ENCODE measurements at regions not wholly inside any gene's neighbourhood (a gene's known extent, or its start where the extent isn't known, plus 50 kb on each side); places are given as distances from the start of the nearest gene placed in this dataset.

DNA sequence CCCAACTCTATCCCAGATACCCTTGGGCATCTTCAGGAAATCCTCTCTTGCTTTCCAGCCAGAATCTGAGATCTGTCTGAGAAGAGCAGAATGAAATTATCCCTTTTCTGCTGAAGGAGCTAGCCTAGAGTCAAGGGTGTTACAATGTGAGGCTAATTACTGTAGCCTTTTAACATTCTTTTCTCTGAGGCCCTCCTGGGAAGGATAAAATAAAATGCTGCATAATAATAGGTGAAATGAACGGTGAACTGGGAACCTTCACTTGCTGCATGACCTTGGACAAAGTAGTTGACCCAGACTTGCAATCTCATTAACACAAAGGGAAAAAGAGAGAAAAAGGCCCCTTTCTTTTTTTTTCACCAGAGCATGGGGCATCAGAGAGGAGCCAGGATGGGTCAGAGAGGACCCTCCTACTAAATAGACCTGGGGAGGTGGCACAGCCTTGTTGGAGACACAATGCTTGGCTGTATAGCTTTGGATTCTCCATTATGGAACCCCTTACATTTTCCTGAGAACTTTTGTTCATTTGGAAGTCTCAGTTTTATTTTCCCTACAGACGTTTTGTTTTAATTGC lies 137.0 kb upstream of the LIPC start:
- DNase-seq (ENCODE audit: low read depth): no peak
- Histone ChIP-seq H3K36me3 (ENCODE audit: control insufficient read depth, insufficient read depth, low read length) (no peaks in the 10 kb centered on the region), H3K4me3 (ENCODE audit: low read depth, low read length) (no peak overlapping the region), H3K27me3 (ENCODE audit: control insufficient read depth, insufficient read depth, low read length) (peaks cover 2% of the 10 kb centered on the region; the same call in 1 of the 2 replicates)
- POLR2A ChIA-PET: no interaction called here
- CTCF ChIA-PET: interaction anchor here (0.6 kb wide), 1 partner anchor 14 kb away, joined by 3 read pairs; no protein-coding TSS in a partner anchor
- TF ChIP-seq, protein P1, sequence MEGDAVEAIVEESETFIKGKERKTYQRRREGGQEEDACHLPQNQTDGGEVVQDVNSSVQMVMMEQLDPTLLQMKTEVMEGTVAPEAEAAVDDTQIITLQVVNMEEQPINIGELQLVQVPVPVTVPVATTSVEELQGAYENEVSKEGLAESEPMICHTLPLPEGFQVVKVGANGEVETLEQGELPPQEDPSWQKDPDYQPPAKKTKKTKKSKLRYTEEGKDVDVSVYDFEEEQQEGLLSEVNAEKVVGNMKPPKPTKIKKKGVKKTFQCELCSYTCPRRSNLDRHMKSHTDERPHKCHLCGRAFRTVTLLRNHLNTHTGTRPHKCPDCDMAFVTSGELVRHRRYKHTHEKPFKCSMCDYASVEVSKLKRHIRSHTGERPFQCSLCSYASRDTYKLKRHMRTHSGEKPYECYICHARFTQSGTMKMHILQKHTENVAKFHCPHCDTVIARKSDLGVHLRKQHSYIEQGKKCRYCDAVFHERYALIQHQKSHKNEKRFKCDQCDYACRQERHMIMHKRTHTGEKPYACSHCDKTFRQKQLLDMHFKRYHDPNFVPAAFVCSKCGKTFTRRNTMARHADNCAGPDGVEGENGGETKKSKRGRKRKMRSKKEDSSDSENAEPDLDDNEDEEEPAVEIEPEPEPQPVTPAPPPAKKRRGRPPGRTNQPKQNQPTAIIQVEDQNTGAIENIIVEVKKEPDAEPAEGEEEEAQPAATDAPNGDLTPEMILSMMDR (IDR thresholded peaks at IDR 0.05; ENCODE audit: insufficient read depth, low read depth, low read length): no peak

DNA sequence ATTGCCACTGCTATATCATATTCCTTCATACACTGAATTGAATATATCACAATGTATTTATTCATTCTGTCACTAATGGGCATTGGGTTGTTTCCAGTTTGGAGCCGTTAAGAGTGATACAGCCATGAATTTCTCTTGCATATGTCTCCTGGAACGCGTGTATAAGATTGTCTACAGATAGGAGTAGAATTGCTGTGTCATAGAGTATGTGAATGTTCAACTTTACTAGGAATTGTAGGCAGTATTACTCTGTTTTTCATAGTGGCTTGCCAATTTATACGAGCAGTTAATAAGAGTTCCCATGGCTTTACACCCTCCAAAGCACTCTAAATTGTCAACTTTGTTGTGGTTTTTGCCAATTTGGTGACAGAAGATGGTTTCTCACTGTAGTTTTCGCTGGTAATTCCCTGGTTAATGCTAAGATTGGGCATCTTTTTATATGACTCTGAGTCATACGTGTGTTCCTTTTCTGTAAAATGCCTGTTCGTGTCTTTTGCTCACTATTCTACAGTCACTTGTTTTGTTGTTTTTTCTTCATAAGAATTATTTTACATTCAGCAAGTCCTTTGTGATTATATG lies 136.1 kb upstream of the LIPC start:
- no peak for DNase-seq (ENCODE audit: low read depth)
- POLR2A ChIA-PET: interaction anchor here (0.6 kb wide), 1 partner anchor 474 kb away, joined by 5 read pairs; no protein-coding TSS in a partner anchor
- Histone ChIP-seq H3K27me3 (ENCODE audit: control insufficient read depth, insufficient read depth, low read length) (peaks cover 2% of the 10 kb centered on the region; the same call in 1 of the 2 replicates), H3K4me3 (ENCODE audit: low read depth, low read length) (no peak overlapping the region), H3K36me3 (ENCODE audit: control insufficient read depth, insufficient read depth, low read length) (no peaks in the 10 kb centered on the region)
- CTCF ChIA-PET: no interaction called here
- TF ChIP-seq, protein P1 (IDR thresholded peaks at IDR 0.05; ENCODE audit: insufficient read depth, low read depth, low read length): no peak

DNA sequence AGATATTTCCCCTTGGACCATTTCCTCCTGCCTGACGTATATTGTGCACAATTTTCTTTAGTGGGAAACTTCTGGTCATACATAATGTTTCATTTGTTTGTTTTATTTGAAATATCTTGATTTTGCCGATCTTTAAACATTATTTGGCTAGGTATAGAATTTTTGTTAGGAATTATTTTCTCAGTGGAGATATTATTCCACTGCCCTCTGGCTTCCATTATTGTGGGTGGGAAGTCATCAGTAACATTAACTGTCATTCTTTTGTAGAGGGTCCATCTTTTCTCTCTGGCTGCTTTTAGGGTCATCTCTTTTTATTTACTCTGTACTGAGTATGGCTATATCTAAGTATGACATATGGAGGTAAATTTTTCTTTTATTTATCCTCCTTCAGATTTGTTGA lies 135.5 kb upstream of the LIPC start:
- Histone ChIP-seq H3K27me3 (ENCODE audit: control insufficient read depth, insufficient read depth, low read length) (peaks cover 2% of the 10 kb centered on the region; the same call in 1 of the 2 replicates), H3K36me3 (ENCODE audit: control insufficient read depth, insufficient read depth, low read length) (no peaks in the 10 kb centered on the region), H3K4me3 (ENCODE audit: low read depth, low read length) (no peak overlapping the region)
- ChIA-PET POLR2A (no interaction called here), CTCF (no interaction called here)
- TF ChIP-seq, protein P1 (IDR thresholded peaks at IDR 0.05; ENCODE audit: insufficient read depth, low read depth, low read length): no peak
- no peak for DNase-seq (ENCODE audit: low read depth)

DNA sequence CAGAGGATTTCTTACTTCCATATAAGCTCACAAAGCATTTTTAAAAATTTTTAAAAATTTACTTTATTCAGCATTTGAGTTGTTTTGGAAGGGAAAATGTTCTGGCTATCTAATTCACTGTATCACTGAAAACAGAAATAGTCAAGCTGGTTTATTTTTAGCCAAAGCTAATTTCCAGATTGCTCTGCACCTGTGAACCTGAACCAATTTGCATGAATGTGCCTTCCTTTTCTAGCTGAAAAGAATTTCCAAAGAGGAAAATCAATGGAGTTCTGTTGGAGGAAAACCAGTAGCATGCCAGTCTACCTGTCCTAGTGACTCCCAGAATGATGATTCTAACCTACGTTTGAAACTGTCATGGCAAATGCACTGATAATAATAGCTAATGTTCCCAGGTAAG lies 134.2 kb upstream of the LIPC start:
- no peak for DNase-seq (ENCODE audit: low read depth)
- H3K27me3 ChIP-seq (ENCODE audit: control insufficient read depth, insufficient read depth, low read length): peaks cover 2% of the 10 kb centered on the region; the same call in 1 of the 2 replicates
- H3K36me3 ChIP-seq (ENCODE audit: control insufficient read depth, insufficient read depth, low read length): no peaks in the 10 kb centered on the region
- POLR2A ChIA-PET: no interaction called here
- CTCF ChIA-PET: interaction anchor here (1.6 kb wide), 1 partner anchor 11 kb away, joined by 3 read pairs; no protein-coding TSS in a partner anchor
- TF ChIP-seq, protein P1 (IDR thresholded peaks at IDR 0.05; ENCODE audit: insufficient read depth, low read depth, low read length): no peak
- H3K4me3 ChIP-seq (ENCODE audit: low read depth, low read length): no peak overlapping the region

DNA sequence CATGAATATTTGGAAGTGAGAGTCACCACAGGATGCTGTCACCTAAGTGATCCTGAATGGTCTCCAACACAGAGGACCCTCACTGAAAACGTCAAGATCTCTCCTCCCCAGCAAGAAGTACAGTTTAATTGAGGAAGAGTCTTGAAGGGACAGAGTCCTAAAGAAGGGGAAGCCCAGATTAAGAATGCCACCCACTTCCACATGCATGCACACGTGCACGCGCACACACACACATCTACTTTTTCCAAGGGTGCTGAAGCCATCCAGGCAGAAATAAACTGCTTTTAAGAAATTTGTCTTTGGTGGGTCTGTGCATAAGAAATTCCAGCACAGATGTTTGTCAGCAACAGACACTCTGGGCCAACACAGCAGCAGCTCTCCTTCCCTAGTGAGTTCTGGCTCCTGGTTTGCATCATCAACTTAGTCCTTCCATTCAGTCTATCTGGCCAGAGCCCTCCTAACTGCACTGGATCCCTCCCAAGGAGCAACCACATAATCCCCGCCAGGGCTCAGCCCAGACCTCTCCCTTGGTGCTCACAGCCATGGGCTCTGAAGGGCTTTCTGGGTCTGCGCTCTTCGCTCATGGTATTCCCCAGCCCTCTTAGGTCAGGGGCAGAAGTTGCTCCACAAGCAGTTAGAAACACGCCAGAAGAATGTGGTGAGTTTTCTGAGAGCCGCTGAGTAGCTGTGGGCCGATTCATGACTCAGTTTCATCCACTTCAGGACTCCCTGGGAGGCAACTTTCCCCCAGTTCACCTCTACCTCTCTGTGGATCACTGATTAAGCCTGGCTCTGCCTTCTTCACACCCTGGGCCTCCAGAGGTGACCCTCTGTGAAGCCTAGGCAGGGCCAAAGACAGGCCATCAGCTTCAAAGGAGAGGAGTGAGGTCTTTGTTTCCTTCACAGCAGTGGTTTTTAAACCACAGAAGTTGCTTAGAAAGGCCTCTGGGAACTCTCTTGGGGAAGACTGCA lies 132.6 kb upstream of the LIPC start:
- CTCF ChIA-PET: no interaction called here
- POLR2A ChIA-PET: no interaction called here
- TF ChIP-seq, protein P1 (IDR thresholded peaks at IDR 0.05; ENCODE audit: insufficient read depth, low read depth, low read length): no peak

More for the DNA sequence above, 132.6 kb upstream of the LIPC start:
- no peak overlapping the region for H3K4me3 ChIP-seq (ENCODE audit: low read depth, low read length)
- H3K36me3 ChIP-seq (ENCODE audit: control insufficient read depth, insufficient read depth, low read length): no peaks in the 10 kb centered on the region
- H3K27me3 ChIP-seq (ENCODE audit: control insufficient read depth, insufficient read depth, low read length): peaks cover 2% of the 10 kb centered on the region; the same call in 1 of the 2 replicates
- no peak for DNase-seq (ENCODE audit: low read depth)

All from BJ (cell line).